HG02938 (cell line): ENCODE measurements at regions not wholly inside any gene's neighbourhood (a gene's known extent, or its start where the extent isn't known, plus 50 kb on each side); places are given as distances from the start of the nearest gene placed in this dataset.
A peak's percentile ranks its signal among the peaks of the same experiment; 100 is the strongest.

Source experiments
- ATAC-seq: cut with Tn5 transposase; IDR thresholded peaks from one replicate; pipeline ENCODE4 v1.9.1; 2021; ENCODE audit warnings: mild to moderate bottlenecking, moderate library complexity; ENCODE audit not compliant: unreplicated experiment

- no peak for ATAC-seq
Observed at GRCh38 chr11:110802162-110802561, 89.9 kb upstream of the ARHGAP20 start.

DNA sequence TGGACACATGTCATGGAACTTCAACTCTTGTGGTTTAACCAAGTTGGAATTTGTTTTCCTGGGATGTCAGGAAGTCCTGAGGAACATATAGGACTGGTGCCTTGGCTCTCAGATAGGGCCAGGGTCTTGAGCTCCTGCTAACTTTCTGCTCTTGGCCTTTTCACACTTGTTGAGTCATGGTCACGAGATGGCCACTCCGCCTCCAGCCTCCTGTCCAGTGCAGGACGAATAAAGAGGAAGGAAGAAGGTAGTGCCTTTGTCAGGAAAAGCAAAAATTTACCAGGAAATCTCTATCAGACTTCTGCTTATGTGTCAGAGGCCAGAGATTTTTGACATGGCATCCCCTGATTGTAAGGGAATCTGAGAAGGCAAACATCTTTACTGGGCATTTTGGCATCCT is 89.1 kb upstream of the ARHGAP20 start:
- no peak for ATAC-seq

DNA sequence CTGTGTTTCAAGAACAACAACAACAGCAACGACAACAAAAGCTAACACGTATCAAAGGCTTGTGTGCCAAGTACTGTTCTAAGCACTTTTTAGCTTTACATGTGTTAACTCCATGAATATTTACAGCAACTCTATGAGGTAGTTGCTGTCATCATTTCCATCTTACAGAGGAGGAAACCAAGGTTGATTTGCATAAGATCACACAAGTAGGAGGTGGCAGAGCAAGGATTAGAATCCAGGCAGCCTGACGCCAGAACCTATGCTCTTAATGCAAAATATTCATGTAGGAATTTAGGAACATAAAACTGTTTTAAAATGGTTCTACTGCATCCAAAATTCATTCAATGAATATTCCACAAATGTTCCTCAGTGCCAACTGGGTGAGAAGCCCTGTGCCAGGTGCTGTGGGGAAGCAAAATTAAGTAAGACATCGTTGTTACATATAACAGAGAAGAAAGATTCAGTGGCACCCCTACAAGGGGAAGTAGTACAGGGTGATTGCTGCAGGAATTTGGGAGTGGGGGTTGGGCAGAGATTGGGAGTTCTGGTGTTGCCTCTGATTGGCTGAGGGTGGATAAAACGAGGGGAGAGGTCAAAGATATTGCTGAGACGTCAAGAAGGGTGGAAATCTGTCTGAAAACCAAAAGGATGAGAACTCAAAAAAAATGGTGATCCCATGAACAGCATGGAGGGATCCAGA is 86.1 kb upstream of the ARHGAP20 start:
- ATAC-seq: no peak

DNA sequence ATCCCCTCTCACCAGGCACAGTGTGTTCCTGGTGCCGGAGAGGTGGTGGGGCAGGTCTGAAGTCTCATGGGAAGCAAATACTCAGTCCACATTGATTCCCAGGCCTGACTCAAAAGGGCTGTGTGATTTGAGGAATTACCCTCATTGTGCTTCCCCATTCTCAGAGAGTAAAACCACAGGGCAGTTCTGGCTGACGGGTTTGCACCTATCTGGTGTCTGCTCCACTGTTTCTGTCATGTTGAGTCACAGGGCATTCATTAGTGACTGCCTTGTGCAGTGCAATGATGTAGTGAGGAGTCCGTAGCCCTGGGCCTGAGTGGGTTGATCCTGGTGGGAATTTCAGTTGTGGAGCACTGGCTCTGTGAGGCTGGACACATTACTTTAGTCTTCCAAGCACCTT is 85.2 kb upstream of the ARHGAP20 start:
- peak; percentile 72 for ATAC-seq

DNA sequence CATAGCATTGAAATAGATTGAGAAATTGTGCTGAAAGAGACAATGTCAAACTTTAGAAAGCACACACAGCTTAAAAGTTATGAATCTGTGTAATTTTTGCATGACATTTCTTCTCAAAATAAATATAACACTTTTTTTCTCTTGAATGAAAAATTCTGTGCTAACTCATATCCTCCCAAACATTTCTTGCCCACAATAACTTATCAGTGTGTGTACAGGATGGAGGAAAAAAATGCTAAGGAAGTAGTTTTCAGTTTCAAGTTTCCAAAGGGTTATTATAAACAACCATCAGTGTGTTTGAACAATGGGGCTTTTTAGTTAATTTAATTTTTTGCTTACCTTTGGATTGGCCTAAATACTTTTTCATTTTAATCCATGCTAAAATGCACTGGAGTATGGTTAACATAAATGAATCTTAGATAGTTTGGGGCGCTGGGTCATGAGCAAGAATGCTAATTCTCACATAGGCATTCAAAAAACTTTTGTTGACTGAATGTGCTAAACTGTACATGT is 82.9 kb upstream of the ARHGAP20 start:
- ATAC-seq: no peak

DNA sequence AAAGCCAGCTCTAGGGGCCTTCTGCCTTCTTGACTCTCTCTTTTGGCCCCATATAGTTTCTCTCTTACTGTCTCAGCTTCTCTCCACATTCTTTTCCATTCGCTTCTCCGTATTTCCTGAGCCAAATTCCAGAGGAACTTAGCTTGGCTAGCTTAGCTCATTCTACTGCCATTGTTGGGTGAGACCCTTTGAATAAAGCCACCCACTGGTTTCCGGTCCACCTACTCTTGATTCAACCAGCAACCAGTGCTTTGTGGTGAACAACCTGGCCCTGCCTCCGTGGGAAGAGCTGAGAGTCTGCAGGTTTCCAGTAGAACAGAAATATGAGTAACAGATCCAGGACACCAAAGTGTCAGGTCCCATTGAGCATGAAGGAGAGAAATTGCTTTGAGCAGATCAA is 81.3 kb upstream of the ARHGAP20 start:
- ATAC-seq: no peak

DNA sequence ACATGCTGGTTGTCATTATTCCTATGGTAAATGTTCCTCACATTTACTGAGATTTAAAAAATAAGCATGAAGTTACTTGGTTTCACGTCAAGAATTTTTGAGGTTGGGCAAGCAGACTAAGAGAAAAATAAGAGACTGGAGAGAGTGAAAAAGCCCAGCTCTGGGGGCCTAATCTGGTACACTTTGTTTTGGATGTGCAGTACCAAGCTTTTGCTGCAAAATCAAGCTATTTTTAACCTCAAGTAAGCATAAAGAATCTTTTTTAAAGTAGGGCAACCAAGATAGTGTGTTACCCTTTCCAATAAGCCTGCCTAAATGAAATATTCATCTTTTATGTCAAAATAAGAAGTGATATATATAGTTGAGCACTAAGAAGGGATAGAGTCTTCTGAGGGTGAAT is 79.4 kb upstream of the ARHGAP20 start:
- no peak for ATAC-seq

DNA sequence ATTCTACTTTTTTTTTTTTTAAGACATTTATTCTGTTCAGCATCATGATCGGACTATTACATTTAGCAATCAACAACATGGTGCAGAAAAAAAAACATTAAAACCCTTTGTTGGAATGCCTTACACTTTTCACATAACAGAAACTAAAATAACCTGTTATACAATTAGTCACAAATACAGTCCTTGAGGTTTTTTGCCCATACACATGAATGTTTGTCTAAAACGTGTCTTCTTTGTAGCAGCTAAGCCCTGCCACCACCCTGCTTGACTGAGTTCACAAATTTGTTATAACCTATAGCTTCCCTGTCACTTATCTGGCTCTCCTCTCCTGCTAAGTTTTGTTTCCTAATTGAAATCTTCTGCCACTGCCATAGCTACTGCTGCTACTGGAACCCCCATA is 75.4 kb upstream of the ARHGAP20 start:
- ATAC-seq: no peak

- ATAC-seq: no peak
Observed at GRCh38 chr11:110786226-110786902, 74.1 kb upstream of the ARHGAP20 start.

GRCh38 chr11:110785398-110785797 is 73.2 kb upstream of the ARHGAP20 start:
- ATAC-seq: no peak

DNA sequence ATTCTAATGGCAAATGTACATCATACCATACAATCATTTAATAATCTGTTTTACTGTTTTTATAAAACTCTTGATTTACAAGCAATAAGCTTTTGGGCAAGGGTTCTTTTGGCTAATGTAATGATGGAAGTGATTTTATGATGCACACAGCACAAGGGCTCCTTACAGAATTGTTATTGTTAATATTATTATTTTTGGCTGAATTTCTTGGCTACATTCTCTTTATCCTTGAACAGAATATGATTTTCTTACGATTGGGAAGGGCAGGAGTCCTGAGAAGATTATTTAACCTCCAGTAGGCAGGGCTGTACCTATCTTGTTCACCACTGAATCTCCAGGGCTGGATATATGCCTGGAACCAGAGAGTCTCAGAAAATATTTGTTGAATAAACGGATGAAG is 70.4 kb upstream of the ARHGAP20 start:
- no peak for ATAC-seq

DNA sequence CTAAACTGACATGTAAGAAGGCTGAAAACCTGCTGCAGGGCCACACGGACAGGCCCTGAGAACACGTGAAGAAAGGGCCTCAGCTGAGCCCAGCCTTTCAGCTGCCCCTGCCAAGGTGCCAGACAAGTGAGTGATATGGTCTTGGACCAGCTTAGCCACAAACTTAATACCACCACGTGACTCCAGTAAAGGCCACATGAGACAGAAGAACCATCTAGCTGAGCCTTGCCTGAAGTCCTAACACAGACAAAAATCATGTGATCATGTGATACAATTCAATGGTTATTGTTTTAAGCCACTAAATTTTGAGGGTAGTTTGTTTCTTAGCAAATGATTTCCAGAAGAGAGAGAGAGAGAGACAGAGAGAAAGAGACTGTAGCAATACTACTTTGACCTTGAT is 66.9 kb upstream of the ARHGAP20 start:
- no peak for ATAC-seq

DNA sequence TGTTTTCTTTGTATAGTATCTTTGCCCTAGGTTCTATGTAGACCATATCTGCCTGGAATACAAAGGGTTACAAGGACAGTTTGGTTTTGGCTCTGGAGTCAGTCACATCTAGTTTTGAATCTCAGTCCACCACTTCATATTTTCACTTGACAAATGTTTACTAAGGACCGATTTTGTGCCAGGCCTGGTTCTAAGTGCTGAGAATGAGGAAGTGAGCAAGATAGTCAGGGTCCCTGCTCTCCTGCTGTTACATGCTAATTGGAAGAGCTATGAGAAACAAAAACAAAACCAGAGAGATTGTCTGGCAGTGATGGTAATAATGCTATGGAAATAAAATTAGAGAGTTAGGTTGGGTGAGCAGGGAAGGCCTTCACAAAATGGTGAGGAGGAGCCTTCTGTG is 66.1 kb upstream of the ARHGAP20 start:
- ATAC-seq: peak; percentile 66

DNA sequence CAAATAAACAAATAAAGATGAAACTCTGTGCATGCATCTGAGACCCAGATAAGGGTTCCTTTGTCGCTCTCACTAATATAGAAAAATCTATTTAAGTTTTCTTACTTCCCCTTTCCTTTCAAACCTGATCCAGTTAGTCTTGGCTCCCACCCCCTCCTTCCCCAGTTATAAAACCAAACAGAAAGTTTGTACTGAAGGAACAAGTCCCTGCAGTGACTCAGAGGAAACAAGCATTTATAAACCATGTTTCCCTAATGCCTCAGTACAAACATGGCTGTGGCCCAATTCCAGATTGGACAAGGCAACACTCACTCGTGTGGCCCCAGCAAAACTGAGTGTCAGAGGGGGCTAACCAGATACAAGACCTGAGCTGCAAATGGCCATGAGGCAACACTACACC is 65.5 kb upstream of the ARHGAP20 start:
- ATAC-seq: no peak

GRCh38 chr11:110776081-110776480 is 63.8 kb upstream of the ARHGAP20 start:
- ATAC-seq: no peak

DNA sequence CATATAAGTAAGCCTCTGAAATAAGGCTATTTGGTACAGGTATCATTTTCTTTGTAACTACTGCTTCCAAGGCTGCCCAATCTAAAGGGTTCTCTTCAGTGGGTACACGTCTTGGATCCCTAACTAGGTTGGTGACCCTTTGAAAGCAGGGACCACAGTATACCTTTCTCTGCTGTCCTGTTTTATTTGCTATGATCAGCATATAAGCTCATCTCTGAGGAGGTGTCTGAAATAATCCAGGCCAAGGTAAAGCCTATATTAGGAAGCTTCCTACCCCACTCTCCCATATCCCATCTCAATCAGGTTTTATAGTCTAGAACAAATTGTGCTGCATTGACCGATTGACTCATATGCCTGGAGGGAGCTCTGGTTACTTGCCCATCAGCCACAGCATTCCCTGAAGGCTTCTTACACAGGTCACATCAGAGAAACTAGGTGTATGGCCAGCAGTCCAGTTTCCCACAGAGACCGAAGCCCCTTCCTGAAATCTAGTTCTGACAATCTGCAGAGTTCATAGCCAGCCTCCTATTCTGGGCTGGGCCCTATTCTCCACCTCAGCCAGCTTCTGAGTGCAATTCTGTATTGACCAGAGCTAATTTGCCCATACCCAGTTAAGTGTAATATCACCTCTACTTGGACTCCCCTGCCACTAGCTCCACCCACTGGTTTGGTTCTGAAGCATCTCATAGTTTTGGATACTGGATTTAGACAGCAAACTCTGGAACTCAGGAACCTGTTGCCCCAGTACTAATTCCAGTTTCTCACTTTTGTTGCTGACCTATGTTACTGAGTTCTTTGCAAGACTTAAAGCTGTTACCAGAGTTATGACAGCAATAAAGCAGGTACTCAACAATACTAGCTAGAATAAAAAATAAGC is 62.1 kb upstream of the ARHGAP20 start:
- no peak for ATAC-seq

DNA sequence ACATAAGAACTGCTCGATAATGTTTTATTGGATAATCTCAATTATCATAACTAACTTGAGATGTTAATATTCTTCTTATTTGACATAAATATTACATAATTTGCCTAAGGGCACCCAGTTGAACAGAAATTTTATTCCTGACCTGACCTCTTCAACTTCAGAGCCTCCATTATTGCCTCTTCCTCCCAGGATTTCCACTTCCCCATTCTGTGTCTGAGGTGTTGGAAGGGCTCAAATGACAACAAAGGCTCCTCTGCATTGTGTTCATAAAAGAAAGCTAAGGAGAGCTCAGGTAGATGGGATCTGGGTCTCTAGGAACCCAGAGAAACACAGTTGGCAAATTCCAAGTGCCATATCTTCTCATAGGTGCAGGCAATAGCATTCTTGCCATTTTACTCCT is 61.2 kb upstream of the ARHGAP20 start:
- no peak for ATAC-seq

- no peak for ATAC-seq
Observed at GRCh38 chr11:110772863-110773262, 60.6 kb upstream of the ARHGAP20 start.

DNA sequence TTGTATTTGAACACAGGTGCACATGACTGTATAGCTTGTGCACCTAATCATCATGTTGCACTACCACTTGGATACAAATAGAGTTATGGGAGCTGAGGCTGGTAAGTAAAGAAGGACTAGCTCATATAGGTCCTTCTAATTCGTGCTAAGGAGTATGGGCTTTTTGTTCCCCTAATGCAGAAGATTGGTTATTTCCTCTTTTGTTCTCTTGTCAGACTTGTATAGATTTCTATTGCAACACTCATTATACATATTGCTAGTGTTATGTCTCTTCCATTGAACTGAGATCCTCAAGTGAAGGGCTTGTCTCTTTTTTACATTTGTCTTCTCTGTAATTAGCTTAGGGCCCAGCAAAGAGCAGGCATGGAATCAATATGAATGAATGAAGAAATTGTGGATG is 54.1 kb upstream of the ARHGAP20 start:
- no peak for ATAC-seq

- ATAC-seq: no peak
Observed at GRCh38 chr11:110764485-110764884, 52.2 kb upstream of the ARHGAP20 start.

- no peak for ATAC-seq
Observed at GRCh38 chr11:110763249-110764011, 51.2 kb upstream of the ARHGAP20 start.
